CD4-positive, alpha-beta T cell treated with Interleukin-6 for 4 hours (primary cell): ENCODE measurements at regions not wholly inside any gene's neighbourhood (a gene's known extent, or its start where the extent isn't known, plus 50 kb on each side); places are given as distances from the start of the nearest gene placed in this dataset.

Experiments used
- DNase-seq: peaks from one replicate; pipeline ENCODE4 v3.0.0-alpha.2; 2020; ENCODE audit warnings: mixed read lengths

DNA sequence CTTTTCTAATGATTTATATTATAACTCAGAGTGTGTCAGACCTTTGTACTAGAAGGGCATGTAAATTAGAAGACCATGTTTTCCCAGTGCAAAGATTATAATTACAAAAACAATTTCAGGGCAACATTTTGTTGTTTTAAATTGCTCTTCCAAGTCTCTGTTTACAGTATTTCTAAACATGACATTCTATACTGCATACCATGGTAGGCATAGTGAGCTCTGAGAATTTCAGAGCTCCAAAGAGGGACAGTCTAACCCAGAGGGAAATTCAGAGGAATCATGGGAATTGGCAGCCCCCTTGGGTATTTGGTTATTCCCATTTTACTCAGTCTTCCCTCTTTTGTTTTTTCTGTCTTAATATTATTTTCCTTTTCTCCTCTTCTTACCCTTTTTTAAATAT, 361.5 kb upstream of the SEMA6D start:
- no peak for DNase-seq

DNA sequence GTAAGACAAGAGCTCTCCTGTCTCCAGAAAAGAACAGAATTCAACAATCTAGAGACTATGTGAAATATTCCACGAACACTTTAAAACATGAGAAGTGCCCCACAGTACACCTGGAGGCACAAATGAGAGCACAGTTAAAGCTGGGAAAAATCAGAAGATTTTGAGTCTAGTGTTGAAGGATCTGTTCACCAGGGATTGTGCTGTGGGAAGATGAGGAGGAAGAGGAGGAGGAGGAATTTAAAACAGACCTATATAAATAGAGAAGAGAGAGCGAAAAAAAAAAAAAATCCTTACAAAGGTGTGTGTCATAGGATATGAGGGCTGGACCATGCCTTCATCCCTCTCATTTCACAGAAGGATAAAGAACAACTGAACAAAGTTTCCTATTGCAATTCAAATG, 361.0 kb upstream of the SEMA6D start:
- no peak for DNase-seq

DNA sequence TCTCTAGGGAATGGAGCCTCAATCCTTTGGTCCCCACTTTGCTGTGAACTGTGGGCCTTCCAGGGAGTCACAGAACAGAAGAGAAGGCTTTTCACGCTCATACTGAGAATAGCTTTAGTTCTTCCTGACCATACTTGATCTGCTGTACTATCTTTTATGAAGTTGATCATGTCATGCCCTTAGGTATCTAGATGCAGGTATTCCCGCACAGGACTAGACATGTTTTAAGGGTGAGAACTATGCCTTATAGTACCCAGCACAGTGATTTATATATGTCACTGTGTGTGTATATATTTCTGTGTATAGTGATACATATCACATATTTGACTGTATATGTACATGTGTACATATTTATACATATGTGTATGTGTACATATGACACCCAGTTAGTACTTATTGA, 358.4 kb upstream of the SEMA6D start:
- DNase-seq = no peak

DNA sequence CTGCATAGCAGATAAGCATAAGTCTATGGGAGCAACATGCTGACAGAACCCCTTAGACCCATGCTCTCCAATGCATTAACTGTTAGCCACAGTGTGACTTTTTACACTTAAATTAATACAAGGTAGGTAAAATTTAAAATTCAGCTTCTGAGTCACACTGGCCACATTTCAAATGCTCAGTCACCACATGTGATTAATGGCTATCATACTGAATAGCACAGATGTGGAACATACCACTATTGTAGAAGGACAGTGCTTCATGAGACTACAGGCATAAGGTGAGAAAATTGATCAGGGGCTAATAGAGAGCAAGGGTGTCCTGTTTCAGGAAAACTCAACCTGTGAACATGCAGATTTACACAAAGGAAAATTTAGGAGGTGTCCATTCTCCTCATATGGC, 357.0 kb upstream of the SEMA6D start:
- DNase-seq = no peak

DNA sequence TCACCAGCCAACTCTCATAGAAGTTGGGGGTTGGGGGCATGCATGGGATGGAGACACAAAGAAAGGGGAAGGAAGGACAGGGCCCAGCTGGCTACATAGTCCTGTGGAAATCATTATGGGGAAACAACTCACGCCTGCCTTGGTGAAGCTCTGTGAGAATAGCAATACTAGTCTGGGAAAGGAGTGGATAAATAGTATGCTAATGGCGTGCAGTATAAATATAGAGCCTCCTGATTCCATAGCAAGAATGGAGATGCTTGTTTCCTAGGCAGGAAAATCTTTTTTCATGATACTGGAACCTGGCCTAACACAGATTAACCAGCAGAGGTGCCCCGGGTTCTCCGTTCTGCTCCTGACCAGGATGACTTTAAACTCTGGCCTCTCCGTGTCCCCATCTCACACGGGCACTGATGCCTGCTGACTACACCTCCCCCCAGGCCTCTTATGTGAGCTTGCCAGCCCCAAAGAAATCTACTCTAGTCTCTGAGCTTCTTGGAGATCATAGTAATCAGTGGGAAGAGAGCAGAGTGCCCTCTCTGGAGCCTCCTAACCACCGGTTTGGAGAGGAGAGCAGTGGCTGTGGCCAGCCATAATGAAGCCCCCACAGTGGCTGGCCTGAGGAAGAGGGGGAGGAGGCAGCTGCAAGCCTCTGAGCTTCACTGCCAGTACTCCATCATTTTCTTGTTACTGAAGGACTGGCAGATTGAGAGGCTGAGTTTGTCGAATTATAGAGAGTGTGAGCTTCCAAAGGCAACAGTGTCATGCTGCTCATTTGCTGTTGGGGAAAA, 355.0 kb upstream of the SEMA6D start:
- no peak for DNase-seq

DNA sequence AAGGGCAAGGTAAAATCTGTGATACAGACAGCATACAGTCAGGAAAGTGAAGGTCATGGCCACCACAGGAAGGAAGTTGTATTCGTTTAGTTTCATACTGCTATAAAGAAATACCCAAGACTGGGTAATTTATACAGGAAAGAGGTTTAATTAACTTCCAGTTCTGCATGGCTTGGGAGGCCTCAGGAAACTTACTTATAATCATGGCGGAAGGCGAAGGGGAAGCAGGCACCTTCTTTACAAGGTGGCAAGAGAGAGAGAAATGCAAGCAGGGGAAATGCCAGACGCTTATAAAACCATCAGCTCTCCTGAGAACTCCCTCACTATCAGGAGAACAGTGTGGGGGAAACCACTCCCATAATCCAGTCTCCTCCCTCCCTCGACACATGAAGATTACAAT, 353.7 kb upstream of the SEMA6D start:
- DNase-seq = no peak

DNA sequence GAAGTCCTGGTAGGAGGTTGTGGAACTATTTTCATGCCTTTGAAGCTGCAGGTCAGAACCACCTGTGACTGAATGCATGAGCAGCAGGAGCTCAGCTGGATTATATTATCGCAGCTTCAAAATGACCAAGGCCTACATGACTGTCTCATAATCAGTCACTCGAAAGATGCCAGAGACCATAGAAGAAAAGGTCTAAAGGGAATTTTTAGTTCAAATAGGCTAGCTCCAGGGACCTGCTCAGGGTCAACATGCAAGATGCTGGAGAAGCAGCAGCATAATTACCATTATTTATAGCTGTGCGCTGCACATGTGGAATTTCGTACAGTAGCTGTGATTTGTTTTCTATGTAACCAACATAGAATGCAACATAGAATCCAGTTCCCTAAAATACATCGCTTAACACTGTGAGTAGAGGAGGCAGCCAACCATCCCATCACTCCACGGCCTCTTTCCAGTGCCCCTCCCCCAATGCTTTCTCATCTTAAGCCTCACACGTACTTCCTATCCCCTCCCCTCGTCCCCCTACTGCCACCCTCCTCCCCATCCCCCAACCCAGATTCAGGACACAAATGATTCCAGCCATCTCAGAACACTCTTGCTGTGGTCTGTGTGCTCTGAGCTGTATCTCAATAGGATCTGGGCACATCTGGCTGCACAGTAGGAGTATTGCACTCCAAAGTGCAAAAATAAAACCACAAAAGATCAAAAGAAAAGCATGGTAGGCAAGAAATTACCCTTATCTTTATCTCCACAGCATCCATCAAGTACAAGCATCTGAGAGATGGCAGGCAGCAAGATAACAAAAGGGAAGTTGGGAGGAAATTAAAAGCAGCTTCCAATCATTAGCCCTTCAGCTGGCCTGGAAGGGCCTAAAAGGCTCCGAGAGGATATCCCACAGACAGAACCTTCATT, 352.8 kb upstream of the SEMA6D start:
- no peak for DNase-seq

DNA sequence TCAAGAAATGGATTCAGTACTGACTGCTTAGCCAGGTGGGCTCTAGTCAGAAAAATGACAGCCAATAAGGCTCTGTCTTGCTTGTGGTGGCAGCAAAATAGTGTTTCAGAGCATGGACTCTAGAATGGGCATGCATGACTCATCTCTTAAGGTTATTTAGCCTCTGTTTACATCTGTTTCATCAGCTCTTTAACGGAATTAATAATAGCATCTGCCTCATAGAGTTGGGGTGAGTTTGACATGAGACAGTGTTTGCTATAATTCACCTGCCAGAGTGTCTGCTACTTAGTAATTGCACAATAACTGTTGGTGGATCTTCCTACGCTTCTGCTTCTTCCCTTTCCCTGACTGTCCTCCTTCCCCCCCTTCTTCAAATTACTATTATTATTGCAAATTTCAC, 350.4 kb upstream of the SEMA6D start:
- DNase-seq = no peak

DNA sequence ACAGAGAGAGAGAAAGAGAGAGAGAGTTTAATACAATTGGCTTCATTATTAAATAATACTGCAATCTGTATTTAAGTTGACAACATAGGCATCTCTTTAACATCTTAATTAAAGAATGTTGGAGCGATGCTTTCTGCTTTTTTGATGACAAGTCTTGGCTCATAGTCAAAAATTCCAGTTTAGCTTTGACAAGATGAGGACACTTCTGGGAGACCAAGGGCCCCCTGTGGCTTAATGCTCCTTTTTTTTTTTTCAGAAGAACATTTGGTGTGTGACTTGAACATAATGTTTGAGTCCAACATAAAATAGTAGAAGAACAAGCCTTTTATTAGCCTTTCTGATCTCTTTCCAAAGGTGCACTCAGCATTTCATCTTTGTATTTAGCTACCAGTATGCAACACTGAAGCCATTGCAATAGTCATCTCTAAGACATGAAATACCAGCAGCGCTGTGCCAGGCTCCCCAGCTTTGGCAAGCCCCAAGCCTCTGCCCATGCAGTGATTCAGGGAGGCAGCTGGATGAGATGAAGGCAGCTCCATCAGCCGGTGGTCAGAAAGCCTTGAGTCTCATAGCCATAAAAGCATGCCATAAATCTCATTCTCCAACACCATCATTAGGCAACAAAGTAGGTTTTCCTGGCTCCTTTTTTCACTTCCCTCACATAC, 349.4 kb upstream of the SEMA6D start:
- no peak for DNase-seq

DNA sequence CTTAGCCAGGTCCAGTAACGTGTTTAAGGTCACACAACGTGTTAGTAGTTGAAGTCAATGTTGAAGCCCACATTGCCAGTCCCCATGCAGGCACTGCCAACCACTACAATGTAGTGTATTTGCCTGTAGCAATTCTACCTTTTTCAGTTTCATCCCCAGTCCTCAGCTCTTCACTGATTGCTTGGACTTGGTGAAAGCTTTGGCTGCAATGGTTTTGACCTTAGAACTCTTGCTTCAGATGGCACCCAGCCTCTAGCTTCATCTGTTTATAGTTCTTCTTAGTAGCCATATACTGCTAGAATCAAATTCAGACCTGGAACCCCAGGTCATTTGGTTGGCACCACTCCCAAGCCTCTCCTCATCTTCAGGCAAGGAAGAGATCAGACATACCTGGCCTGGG, 345.4 kb upstream of the SEMA6D start:
- no peak for DNase-seq

DNA sequence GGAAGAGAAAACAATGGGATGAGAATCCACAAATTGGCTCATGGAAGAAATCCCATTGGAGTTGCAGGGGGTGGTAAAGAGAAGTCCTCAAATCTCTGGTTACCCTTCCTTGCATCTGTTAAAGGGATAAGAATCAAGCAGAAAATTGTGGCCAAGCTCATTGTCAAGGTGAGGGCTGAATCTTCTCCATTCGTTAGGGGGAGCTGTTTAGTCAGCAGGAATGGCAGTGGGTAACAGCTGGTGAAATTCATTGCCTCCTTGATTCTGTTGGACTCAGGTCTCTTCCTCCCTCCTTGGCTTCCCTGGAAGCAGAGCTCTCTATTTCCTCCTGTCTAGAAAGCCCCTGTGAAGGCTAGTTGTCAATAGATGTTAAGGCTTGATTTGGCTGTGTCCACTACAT, 343.1 kb upstream of the SEMA6D start:
- DNase-seq = no peak

DNA sequence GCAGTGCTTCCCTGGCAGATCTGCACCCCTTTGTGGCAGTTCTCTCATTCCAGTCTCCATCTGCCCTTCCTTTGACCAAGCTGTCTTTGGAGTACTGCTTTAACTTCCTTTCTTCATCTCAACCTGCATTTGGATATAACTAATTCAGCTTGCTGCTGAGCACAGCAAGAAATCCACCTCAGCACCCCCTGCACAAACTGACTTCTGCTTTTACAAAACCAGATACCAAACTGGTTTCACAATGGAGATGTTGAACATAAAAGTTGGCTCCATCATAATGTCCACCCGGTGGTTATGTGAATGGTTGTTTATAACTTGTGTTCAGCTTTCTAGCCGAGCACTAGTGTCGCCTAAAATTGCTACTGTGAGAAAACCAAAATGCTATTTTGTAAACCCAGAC, 341.1 kb upstream of the SEMA6D start:
- DNase-seq = no peak

DNA sequence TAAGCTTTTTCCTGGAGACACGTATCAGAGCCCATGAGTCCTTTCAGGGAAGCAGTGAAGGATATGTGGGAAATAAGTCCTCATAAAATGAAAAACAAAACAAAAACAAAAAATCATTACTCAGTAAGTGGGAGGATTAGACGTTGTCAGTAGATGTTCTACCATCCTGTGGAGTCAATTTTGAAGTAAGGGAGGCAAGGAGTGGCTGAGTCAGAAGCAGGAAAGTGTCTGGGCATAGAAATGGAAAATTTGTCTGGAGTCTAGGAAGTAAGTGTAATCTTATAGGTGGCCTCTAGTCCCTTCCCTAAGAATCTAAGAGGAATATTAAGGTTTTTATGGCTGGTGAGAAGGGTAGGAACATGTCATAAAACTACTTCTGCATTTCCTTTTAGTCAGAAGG, 339.8 kb upstream of the SEMA6D start:
- no peak for DNase-seq

DNA sequence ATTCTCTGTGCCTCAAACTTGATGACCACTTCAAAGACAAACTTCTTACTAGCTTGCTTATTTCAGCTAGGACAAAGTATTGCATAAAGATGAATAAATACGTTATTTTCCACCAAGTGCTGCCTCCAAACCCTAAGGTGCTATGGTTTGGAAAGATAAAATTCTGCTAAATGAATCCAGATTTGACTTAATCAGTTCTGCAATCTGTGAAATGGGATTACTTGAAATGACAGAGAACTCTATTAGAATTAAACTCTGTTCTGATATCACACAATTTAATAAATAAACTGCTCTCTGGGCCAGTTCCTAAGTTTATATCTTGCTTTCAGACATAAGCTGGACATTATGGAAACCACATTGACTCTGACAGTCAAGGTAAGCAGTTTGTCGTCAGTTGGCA, 338.8 kb upstream of the SEMA6D start:
- DNase-seq = no peak

DNA sequence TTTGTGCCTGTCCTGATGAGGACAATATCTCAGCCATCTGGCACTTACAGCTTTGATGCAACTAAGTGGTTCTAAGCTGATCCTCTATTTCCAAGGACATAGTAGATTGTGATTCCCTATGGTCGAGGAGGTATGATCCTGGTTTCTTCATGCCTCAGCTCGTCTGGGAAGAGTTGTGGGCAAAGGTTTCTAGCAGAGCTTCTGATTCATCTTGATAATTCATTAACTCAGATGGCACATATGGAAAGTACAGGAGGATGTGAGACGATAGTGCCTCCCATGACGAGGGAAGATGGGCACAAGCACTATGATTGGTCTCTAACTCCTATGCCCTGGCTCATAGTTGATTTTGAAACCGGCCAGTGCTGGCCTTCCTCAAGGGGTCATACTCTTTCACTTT, 334.2 kb upstream of the SEMA6D start:
- DNase-seq = no peak

DNA sequence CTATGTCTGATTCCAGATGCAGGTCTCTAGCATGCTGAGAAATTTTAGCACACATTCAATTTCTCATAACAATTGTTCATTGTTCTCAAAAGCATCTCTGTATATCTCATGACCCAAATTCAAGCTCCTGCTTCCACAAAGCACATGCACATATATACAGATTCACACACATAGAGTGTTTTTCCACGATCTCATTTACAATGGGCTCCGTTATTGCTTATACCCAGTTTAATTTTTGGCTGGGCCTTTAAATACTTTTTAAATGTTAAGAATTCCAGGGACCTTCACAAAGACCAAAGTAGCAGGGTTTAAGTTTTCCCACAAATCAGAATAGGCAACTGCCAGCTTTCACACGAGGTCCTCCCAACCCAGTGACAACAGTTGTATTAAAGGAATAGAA, 333.5 kb upstream of the SEMA6D start:
- DNase-seq = no peak

DNA sequence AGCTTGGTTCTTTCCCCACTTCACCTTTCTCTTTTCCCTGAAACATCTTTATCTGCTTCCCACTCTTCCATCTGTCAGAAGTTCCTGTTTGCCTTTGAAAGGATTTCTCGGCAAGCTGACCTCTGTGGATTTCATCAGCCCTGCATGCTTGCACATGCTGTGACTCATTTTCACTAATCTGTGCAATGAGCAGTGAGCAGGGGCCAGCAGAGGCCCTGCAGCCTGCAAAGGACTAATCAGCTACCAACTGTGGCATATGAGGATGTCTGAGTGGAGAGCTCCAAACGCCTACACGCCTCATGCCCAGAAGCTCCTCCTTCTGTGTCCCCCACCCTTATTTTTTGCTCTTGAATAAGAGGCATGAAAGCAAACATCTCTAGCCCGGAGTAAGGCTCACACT, 333.0 kb upstream of the SEMA6D start:
- DNase-seq = no peak

DNA sequence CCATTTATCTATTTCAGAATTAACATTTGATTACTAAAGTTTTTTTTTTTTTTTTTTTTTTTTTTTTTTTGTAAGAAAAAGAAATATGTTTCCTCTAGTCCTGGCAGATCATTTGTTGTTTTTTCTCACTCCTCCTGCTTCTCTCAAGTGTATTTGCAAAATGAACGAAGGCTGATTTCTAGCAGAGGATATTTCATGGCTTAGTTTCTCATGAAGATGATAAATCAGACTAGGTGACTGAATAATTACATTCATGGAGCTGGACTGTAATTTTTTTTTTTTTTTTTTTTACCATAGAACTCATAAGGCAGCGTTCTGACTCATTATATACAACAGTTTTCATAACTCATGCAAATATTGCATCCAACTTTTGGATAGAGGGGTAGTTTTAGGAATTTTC, 332.5 kb upstream of the SEMA6D start:
- DNase-seq = no peak

DNA sequence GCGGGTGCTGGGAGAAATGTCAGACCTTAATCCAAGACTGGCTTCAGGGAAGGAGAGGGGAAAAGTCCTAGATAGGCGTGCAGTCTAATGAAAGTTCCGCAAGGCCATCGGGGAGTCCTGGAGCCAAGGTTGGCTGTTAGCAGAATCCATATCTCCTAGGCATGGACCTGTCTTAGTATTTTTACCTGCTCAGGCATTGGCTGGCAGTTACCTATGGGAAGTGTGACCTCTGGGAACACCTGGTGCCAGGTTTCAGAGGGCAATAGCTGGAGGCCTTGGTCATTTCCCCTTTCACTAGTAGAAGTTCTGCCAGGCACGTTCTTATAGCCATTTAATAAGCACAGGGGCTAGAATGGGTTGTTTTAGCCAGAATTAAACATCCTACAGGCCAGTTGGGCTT, 330.8 kb upstream of the SEMA6D start:
- no peak for DNase-seq

DNA sequence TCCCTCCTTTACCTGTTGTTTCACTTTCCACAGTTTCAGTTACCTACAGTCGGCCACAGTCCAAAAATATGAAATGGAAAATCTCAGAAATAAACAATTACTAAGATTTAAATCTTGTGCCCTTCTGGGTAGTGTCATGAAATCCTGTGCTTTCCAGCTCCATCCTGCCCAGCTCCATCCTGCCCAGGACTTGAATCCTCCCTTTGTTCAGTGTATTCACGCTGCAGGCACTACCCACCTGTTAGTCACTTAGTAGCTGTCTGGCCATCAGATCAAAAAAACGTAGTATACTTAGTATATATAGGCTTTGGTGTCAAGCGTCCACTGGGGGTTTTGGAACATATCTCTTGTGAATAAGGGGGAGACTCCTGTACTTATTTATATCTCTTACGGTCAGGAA, 329.0 kb upstream of the SEMA6D start:
- DNase-seq = no peak

DNA sequence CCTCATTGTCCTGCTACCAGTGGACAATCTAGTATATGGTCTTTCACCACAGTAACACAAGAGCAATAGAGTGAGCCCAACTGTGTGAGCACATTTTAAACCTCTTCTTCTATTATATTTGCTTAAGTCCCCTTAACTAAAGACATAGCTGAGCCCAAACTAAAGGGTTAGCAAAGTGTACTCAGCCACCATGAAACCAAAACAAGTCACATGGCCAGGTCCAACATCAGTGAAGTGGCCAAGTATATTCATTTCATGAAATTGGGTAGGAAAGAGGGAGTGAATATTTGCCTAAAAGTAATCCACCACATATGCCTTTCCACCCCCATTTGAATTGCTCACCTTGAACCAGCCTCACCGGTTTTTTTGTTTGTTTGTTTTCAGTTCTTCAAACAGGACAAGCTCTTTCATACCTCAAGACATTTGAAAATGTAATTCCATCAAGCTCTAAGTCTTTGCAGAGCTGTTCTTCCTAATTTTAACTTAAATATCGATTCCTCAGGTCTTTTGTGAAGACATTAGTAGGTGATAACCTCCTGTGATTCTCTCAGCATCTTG, 327.0 kb upstream of the SEMA6D start:
- DNase-seq = no peak

DNA sequence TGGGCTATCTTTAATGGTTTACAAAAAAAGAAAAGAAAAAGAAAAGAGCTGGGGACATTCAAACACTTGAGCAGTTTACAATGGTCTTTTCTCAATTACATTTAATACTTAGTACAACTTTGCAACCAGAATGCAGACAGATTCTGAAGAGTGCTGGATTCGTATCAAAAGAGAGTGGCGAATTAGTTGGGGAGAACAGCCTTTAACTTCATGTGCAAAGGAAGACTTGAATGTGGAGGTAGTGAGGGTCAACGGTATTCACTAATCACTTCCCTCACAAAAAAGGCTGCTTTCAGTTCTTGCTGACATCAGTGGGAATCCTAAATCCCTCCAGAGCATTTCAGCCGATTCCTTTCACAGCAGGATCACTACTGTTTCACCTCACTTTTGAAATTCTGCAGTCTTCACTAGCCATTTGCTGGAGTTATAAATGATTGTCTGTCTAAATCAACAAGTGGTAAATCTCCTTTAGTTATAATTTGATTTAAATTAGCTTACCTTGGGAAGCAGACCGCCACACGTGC, 323.0 kb upstream of the SEMA6D start:
- DNase-seq = no peak

DNA sequence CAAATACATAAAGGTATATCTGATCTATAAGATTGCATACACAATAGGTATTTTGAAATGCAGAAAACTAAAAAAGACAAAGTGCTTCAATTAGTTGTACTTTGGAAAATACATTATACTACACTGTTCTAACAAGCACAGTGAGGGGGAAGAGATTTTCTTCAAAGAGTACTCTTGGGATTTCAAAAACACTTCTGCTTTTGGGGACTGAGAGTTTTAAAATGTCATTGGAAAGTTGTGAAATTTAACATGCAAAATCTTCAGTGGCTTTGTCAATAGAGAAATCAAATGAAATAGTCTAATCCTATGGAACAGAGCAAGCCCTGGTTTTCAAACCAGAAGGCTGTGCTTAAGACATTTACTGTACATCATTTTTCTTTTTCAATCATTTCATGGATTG, 322.2 kb upstream of the SEMA6D start:
- DNase-seq = no peak
